GM18508 (cell line): ENCODE measurements at regions not wholly inside any gene's neighbourhood (a gene's known extent, or its start where the extent isn't known, plus 50 kb on each side); places are given as distances from the start of the nearest gene placed in this dataset.
"Not testable (repeated sequence)": the region's sequence is repeated elsewhere in the genome, so short reads cannot be mapped to it uniquely, and the experiment has no call there.

Experiments used
- ATAC-seq: cut with Tn5 transposase; IDR thresholded peaks from one replicate; pipeline ENCODE4 v1.9.1; 2021; ENCODE audit warnings: moderate number of reproducible peaks; ENCODE audit not compliant: insufficient read depth, unreplicated experiment

- ATAC-seq: no peak
Observed at GRCh38 chr12:92259291-92259690, 113.6 kb upstream of the BTG1 start.

- ATAC-seq: no peak
Observed at GRCh38 chr12:92257261-92257660, 111.6 kb upstream of the BTG1 start.

GRCh38 chr12:92255741-92256140 is 110.1 kb upstream of the BTG1 start:
- no peak for ATAC-seq

- ATAC-seq: no peak
Observed at GRCh38 chr12:92253301-92253700, 107.7 kb upstream of the BTG1 start.

GRCh38 chr12:92248977-92249376 is 103.3 kb upstream of the BTG1 start:
- no peak for ATAC-seq

GRCh38 chr12:92244036-92244435 is 98.4 kb upstream of the BTG1 start:
- no peak for ATAC-seq

- ATAC-seq: no peak
Observed at GRCh38 chr12:92242907-92243306, 97.3 kb upstream of the BTG1 start.

GRCh38 chr12:92237762-92238523 is 92.3 kb upstream of the BTG1 start:
- no peak for ATAC-seq

- no peak for ATAC-seq
Observed at GRCh38 chr12:92237262-92237661, 91.6 kb upstream of the BTG1 start.

GRCh38 chr12:92235703-92236472 is 90.2 kb upstream of the BTG1 start:
- ATAC-seq: no peak

- no peak for ATAC-seq
Observed at GRCh38 chr12:92234533-92234932, 88.9 kb upstream of the BTG1 start.

GRCh38 chr12:92233346-92234015 is 87.8 kb upstream of the BTG1 start:
- no peak for ATAC-seq

- not testable (repeated sequence) for ATAC-seq
Observed at GRCh38 chr12:92232371-92232932, 86.8 kb upstream of the BTG1 start.

- not testable (repeated sequence) for ATAC-seq
Observed at GRCh38 chr12:92231945-92232344, 86.3 kb upstream of the BTG1 start.

GRCh38 chr12:92231532-92231931 is 85.9 kb upstream of the BTG1 start:
- ATAC-seq: not testable (repeated sequence)

- ATAC-seq: no peak
Observed at GRCh38 chr12:92229381-92229780, 83.7 kb upstream of the BTG1 start.

- no peak for ATAC-seq
Observed at GRCh38 chr12:92226961-92227360, 81.3 kb upstream of the BTG1 start.

GRCh38 chr12:92226071-92226661 is 80.5 kb upstream of the BTG1 start:
- ATAC-seq: no peak

GRCh38 chr12:92224685-92225331 is 79.2 kb upstream of the BTG1 start:
- ATAC-seq: no peak

- no peak for ATAC-seq
Observed at GRCh38 chr12:92223481-92223880, 77.8 kb upstream of the BTG1 start.
